Caco-2 (cell line): ENCODE measurements at regions not wholly inside any gene's neighbourhood (a gene's known extent, or its start where the extent isn't known, plus 50 kb on each side); places are given as distances from the start of the nearest gene placed in this dataset.

ENCODE experiments used
- BruUV-seq: library from RNA; stranded (reverse); fragments of 400-500 nt; replicated peaks from 2 replicates; lab custom pipeline; 2021; lab: Mats Ljungman, UMichigan
- CTCF ChIA-PET: fragments of 300-600 bp; sonication (Branson Sonifier 250); formaldehyde crosslinking; loops from one replicate; lab custom pipeline; 2022; ENCODE audit warnings: antibody characterized with exemption; lab: Charles Lee
- POLR2A ChIA-PET: fragments of 300-600 bp; sonication (Branson Sonifier 250); formaldehyde crosslinking; loops from one replicate; lab custom pipeline; 2022; ENCODE audit warnings: antibody characterized with exemption; lab: Charles Lee
- DNase-seq, 2 experiments: peaks; one replicate each; pipeline versions ENCODE4 v3.0.0 to v3.0.0-alpha.2; 2020 to 2022
- H3K27me3 ChIP-seq: replicated peaks from 2 replicates; pipeline ENCODE4 v1.6.0; 2011; ENCODE audit warnings: low read length; ENCODE audit not compliant: control insufficient read depth, insufficient read depth
- H3K36me3 ChIP-seq: 2 replicates; pipeline ENCODE4 v1.5.1; 2011; ENCODE audit warnings: low read length; ENCODE audit not compliant: control insufficient read depth, insufficient read depth
- H3K4me1 ChIP-seq: fragments of 250-450 bp; sonication (Bioruptor Pico); 2 replicates; pipeline ENCODE4 v1.5.1; 2020; ENCODE audit warnings: mild to moderate bottlenecking
- H3K4me3 ChIP-seq: 2 replicates; pipeline ENCODE4 v1.5.1; 2011; ENCODE audit warnings: low read depth, mild to moderate bottlenecking, control low read depth, low read length
- H3K9me3 ChIP-seq: fragments of 250-450 bp; sonication (Bioruptor Pico); 2 replicates; pipeline ENCODE4 v1.5.1; 2020; ENCODE audit warnings: mild to moderate bottlenecking, moderate library complexity
- H3K27ac Mint-ChIP-seq: one replicate; pipeline ENCODE4 v1.8.0; 2022; ENCODE audit warnings: mixed read lengths; ENCODE audit not compliant: unreplicated experiment
- H3K27me3 Mint-ChIP-seq: one replicate; pipeline ENCODE4 v1.8.0; 2022; ENCODE audit warnings: mixed read lengths; ENCODE audit not compliant: insufficient read depth, unreplicated experiment
- H3K36me3 Mint-ChIP-seq: one replicate; pipeline ENCODE4 v1.8.0; 2022; ENCODE audit warnings: mild to moderate bottlenecking, mixed read lengths; ENCODE audit not compliant: insufficient read depth, unreplicated experiment
- H3K4me1 Mint-ChIP-seq: one replicate; pipeline ENCODE4 v1.8.0; 2022; ENCODE audit warnings: low read depth, mixed read lengths; ENCODE audit not compliant: unreplicated experiment
- H3K4me3 Mint-ChIP-seq: one replicate; pipeline ENCODE4 v1.8.0; 2022; ENCODE audit warnings: mild to moderate bottlenecking, moderate library complexity, mixed read lengths; ENCODE audit not compliant: unreplicated experiment
- H3K9me3 Mint-ChIP-seq: one replicate; pipeline ENCODE4 v1.8.0; 2022; ENCODE audit warnings: mixed read lengths; ENCODE audit not compliant: unreplicated experiment
- CTCF ChIP-seq, 2 experiments: fragments of 200-600 bp in 1 of 2; IDR thresholded peaks; 1 replicate in 1 of 2; 2 replicates in 1 of 2; pipeline versions ENCODE4 v1.5.1 to v1.8.0; 2011 to 2022; ENCODE audit warnings: antibody characterized with exemption in 1 of 2, control low read depth in 1 of 2, inconsistent platforms in 1 of 2, low read depth in 1 of 2, low read length in 1 of 2, mild to moderate bottlenecking in 1 of 2, moderate library complexity in 1 of 2; ENCODE audit not compliant: insufficient read depth in 1 of 2, severe bottlenecking in 1 of 2, unreplicated experiment in 1 of 2
- intact Hi-C: fragments of 100-400 bp; cut with micrococcal nuclease; formaldehyde crosslinking; loops from one replicate; pipeline ENCODE4 v1.10.0; 2022; ENCODE audit not compliant: unreplicated experiment

GRCh38 chr2:219887870-219888269 lies 260.4 kb downstream of the SLC4A3 start:
- ChIA-PET CTCF (no interaction called here), POLR2A (no interaction called here)
- BruUV-seq = no TSS peak
- Mint-ChIP-seq H3K36me3 (no peaks in the 10 kb centered on the region), H3K4me3 (no peak overlapping the region), H3K27me3 (peaks cover 19% of the 10 kb centered on the region), H3K9me3 (no peaks in the 10 kb centered on the region), H3K4me1 (no peaks in the 10 kb centered on the region), H3K27ac (no peak overlapping the region)
- DNase-seq = no peak
- Histone ChIP-seq H3K27me3 (no peaks in the 10 kb centered on the region; the same call in 1 of the 2 replicates), H3K9me3 (no peaks in the 10 kb centered on the region), H3K36me3 (no peaks in the 10 kb centered on the region), H3K4me3 (no peak overlapping the region), H3K4me1 (no peaks in the 10 kb centered on the region)
- intact Hi-C loops = no loop called here
- TF ChIP-seq CTCF (IDR thresholded peaks at IDR 0.05; ENCODE audit: insufficient read depth in 1 of 2, low read depth in 1 of 2, low read length in 1 of 2, severe bottlenecking in 1 of 2, unreplicated experiment in 1 of 2) = no peak

GRCh38 chr2:219893541-219893940 lies 266.1 kb downstream of the SLC4A3 start:
- no peaks in the 10 kb centered on the region for H3K9me3 Mint-ChIP-seq
- no peaks in the 10 kb centered on the region for H3K36me3 ChIP-seq
- no peaks in the 10 kb centered on the region for H3K36me3 Mint-ChIP-seq
- H3K27me3 ChIP-seq = no peaks in the 10 kb centered on the region; the same call in 1 of the 2 replicates
- no peaks in the 10 kb centered on the region for H3K4me1 ChIP-seq
- POLR2A ChIA-PET = no interaction called here
- no peaks in the 10 kb centered on the region for H3K4me1 Mint-ChIP-seq
- H3K27ac Mint-ChIP-seq = no peak overlapping the region
- CTCF ChIA-PET = no interaction called here
- no peaks in the 10 kb centered on the region for H3K9me3 ChIP-seq
- no peak overlapping the region for H3K4me3 ChIP-seq
- no peak for TF ChIP-seq CTCF (IDR thresholded peaks at IDR 0.05; ENCODE audit: insufficient read depth in 1 of 2, low read depth in 1 of 2, low read length in 1 of 2, severe bottlenecking in 1 of 2, unreplicated experiment in 1 of 2)
- no peak for DNase-seq
- no TSS peak for BruUV-seq
- intact Hi-C loops = no loop called here
- no peak overlapping the region for H3K4me3 Mint-ChIP-seq
- H3K27me3 Mint-ChIP-seq = peaks cover 11% of the 10 kb centered on the region

- H3K4me1 Mint-ChIP-seq = no peaks in the 10 kb centered on the region
- Histone ChIP-seq H3K9me3 (no peaks in the 10 kb centered on the region), H3K4me3 (no peak overlapping the region), H3K4me1 (no peaks in the 10 kb centered on the region), H3K27me3 (no peaks in the 10 kb centered on the region), H3K36me3 (no peaks in the 10 kb centered on the region)
- no peak overlapping the region for H3K27ac Mint-ChIP-seq
- no peak for DNase-seq
- POLR2A ChIA-PET = no interaction called here
- H3K36me3 Mint-ChIP-seq = no peaks in the 10 kb centered on the region
- CTCF ChIA-PET = no interaction called here
- intact Hi-C loops = no loop called here
- no TSS peak for BruUV-seq
- peaks cover 12% of the 10 kb centered on the region for H3K27me3 Mint-ChIP-seq
- no peaks in the 10 kb centered on the region for H3K9me3 Mint-ChIP-seq
- no peak for TF ChIP-seq CTCF (IDR thresholded peaks at IDR 0.05; ENCODE audit: insufficient read depth in 1 of 2, low read depth in 1 of 2, low read length in 1 of 2, severe bottlenecking in 1 of 2, unreplicated experiment in 1 of 2)
- H3K4me3 Mint-ChIP-seq = no peak overlapping the region
Observed at GRCh38 chr2:219897456-219897855, 270.0 kb downstream of the SLC4A3 start.
